HepG2 (cell line): ENCODE measurements at regions not wholly inside any gene's neighbourhood (a gene's known extent, or its start where the extent isn't known, plus 50 kb on each side); places are given as distances from the start of the nearest gene placed in this dataset.

Source experiments
- ATAC-seq: fragments of 200-7000 bp; cut with Tn5 transposase; 3 replicates; pipeline ENCODE4 v1.9.1; 2020; ENCODE audit warnings: mild to moderate bottlenecking, moderate library complexity
- BruUV-seq: library from RNA; stranded (reverse); fragments of 400-500 nt; replicated peaks from 2 replicates; lab custom pipeline; 2021; lab: Mats Ljungman, UMichigan
- CTCF ChIA-PET: fragments of 300-600 bp; formaldehyde crosslinking; extraction: SDS; loops from one replicate; lab custom pipeline; 2021; ENCODE audit warnings: low total read pairs, inconsistent platforms, low intra/inter-chr PET ratio; lab: Yijun Ruan, JAX
- POLR2A ChIA-PET: fragments of 350-600 bp; sonication (Branson Sonifier 250); formaldehyde crosslinking; loops from one replicate; lab custom pipeline; 2020; ENCODE audit warnings: antibody characterized with exemption, inconsistent platforms; lab: Yijun Ruan, JAX
- DNase-seq: peaks from one replicate; pipeline ENCODE4 v3.0.0-alpha.2; 2015; ENCODE audit warnings: low spot score
- FAIRE-seq: peaks from 3 replicates; lab custom pipeline; 2011; peaks lifted over from hg19 to GRCh38; lab: Jason Lieb, UNC
- H2AFZ ChIP-seq: one replicate; pipeline ENCODE4 v1.6.1; 2011; ENCODE audit warnings: low read length, inconsistent platforms
- H3K27ac ChIP-seq: fragments of 300-600 bp; 3 replicates; pipeline ENCODE4 v1.8.0; 2011; ENCODE audit warnings: mixed run types, mild to moderate bottlenecking, mixed read lengths, low read length, inconsistent platforms; ENCODE audit not compliant: insufficient read depth; ENCODE audit errors: extremely low read length
- H3K27me3 ChIP-seq, 2 experiments: fragments of 200-600 bp in 1 of 2; 2 replicates in 1 of 2; 3 replicates in 1 of 2; pipeline versions ENCODE4 v1.6.0 to v1.8.0; 2011; ENCODE audit warnings: low read length in 2 of 2, mild to moderate bottlenecking in 2 of 2, moderate library complexity in 2 of 2, inconsistent platforms in 1 of 2; ENCODE audit not compliant: insufficient read depth in 2 of 2, control insufficient read depth in 1 of 2
- H3K36me3 ChIP-seq, 2 experiments: fragments of 200-600 bp in 1 of 2; replicated peaks in 1 of 2; 2 replicates in 1 of 2; 3 replicates in 1 of 2; pipeline versions ENCODE4 v1.5.1 to v1.8.0; 2011; ENCODE audit warnings: low read length in 2 of 2, inconsistent platforms in 1 of 2; ENCODE audit not compliant: insufficient read depth in 2 of 2, control insufficient read depth in 1 of 2
- H3K4me1 ChIP-seq: 2 replicates; pipeline ENCODE4 v1.5.1; 2012; ENCODE audit warnings: low read length, inconsistent platforms; ENCODE audit not compliant: insufficient read depth
- H3K4me2 ChIP-seq: 2 replicates; pipeline ENCODE4 v1.6.0; 2011; ENCODE audit warnings: low read depth, low read length, inconsistent platforms
- H3K4me3 ChIP-seq, 3 experiments: fragments of 200-600 bp in 1 of 3; sonication (generic), shearing (Covaris generic) in 1 of 3; replicated peaks in 1 of 3; 2 replicates each; pipeline ENCODE4 v1.5.1; 2011 to 2016; ENCODE audit warnings: low read length in 3 of 3, inconsistent platforms in 2 of 3, low read depth in 2 of 3, mild to moderate bottlenecking in 2 of 3, control low read depth in 1 of 3, mixed read lengths in 1 of 3; ENCODE audit not compliant: insufficient read depth in 1 of 3
- H3K79me2 ChIP-seq: one replicate; pipeline ENCODE4 v1.6.1; 2011; ENCODE audit warnings: low read length, inconsistent platforms; ENCODE audit not compliant: insufficient read depth
- H3K9ac ChIP-seq: 2 replicates; pipeline ENCODE4 v1.6.0; 2011; ENCODE audit warnings: mild to moderate bottlenecking, low read depth, low read length, inconsistent platforms; ENCODE audit not compliant: insufficient read depth
- H3K9me3 ChIP-seq: 2 replicates; pipeline ENCODE4 v1.5.1; 2012; ENCODE audit warnings: mild to moderate bottlenecking, low read length
- H4K20me1 ChIP-seq: 2 replicates; pipeline ENCODE4 v1.6.0; 2011; ENCODE audit warnings: inconsistent platforms, mild to moderate bottlenecking, low read length, moderate library complexity; ENCODE audit not compliant: insufficient read depth
- SP5 ChIP-seq: IDR thresholded peaks from 2 replicates; pipeline ENCODE4 v1.6.1; 2016; ENCODE audit warnings: low read depth, borderline replicate concordance
- ZNF543 ChIP-seq: sonication (generic); formaldehyde crosslinking; IDR thresholded peaks from 2 replicates; pipeline ENCODE4 v1.4.0; 2020; ENCODE audit warnings: mild to moderate bottlenecking, missing genetic modification reagents
- ZNF737 ChIP-seq: sonication (generic); formaldehyde crosslinking; IDR thresholded peaks from 2 replicates; pipeline ENCODE4 v1.5.0; 2020; ENCODE audit warnings: missing genetic modification reagents, mild to moderate bottlenecking, borderline replicate concordance
- WGBS: methylation state at CpG from one replicate; pipeline ENCODE4 v1.1.6; 2017; ENCODE audit warnings: low lambda C conversion rate; 5-methylcytosine and 5-hydroxymethylcytosine counted together
- in situ Hi-C: cut with HindIII; loops from 2 replicates; pipeline ENCODE4 v1.10.0; 2017; ENCODE audit warnings: low pct_unique_long_range_greater_than_20kb; ENCODE audit not compliant: extremely low pct_ligation_motif_present
- intact Hi-C: fragments of 100-400 bp; cut with micrococcal nuclease; formaldehyde crosslinking; loops from one replicate; pipeline ENCODE4 v1.10.0; 2022; ENCODE audit not compliant: unreplicated experiment
- TF ChIP-seq, protein P1 (sequence below): sonication (generic); formaldehyde crosslinking; IDR thresholded peaks from 2 replicates; pipeline ENCODE4 v1.4.0; 2020; ENCODE audit warnings: missing genetic modification reagents
- TF ChIP-seq, protein P2 (sequence below): sonication (generic); formaldehyde crosslinking; IDR thresholded peaks from 2 replicates; pipeline ENCODE4 v1.8.0; 2022; ENCODE audit warnings: missing genetic modification reagents, mild to moderate bottlenecking, inconsistent platforms, borderline replicate concordance
- TF ChIP-seq, protein P3 (sequence below): sonication (generic); formaldehyde crosslinking; IDR thresholded peaks from 2 replicates; pipeline ENCODE4 v1.5.0; 2020; ENCODE audit warnings: mild to moderate bottlenecking, missing genetic modification reagents

DNA sequence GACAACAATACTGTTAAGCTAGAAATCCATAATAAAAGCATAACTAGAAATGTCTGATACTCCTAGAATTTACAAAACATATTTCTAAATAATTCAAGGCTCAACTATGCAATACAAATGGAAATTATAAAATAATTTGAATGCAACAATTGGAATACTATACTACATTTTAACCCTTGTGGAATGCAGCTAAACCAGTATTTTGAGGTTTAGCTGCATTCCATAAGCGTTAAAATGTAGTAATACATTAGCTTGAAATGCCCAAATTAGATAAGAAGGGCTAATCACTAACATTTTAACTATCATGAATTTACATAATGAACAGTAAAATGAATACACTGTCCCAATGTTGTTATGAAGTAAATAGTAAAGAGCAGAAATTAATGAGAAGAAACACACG is 617.2 kb upstream of the CHORDC1 start:
- no peak overlapping the region for H3K9ac ChIP-seq
- no peak overlapping the region for H3K27ac ChIP-seq
- no peak for ATAC-seq
- TF ChIP-seq, protein P1, sequence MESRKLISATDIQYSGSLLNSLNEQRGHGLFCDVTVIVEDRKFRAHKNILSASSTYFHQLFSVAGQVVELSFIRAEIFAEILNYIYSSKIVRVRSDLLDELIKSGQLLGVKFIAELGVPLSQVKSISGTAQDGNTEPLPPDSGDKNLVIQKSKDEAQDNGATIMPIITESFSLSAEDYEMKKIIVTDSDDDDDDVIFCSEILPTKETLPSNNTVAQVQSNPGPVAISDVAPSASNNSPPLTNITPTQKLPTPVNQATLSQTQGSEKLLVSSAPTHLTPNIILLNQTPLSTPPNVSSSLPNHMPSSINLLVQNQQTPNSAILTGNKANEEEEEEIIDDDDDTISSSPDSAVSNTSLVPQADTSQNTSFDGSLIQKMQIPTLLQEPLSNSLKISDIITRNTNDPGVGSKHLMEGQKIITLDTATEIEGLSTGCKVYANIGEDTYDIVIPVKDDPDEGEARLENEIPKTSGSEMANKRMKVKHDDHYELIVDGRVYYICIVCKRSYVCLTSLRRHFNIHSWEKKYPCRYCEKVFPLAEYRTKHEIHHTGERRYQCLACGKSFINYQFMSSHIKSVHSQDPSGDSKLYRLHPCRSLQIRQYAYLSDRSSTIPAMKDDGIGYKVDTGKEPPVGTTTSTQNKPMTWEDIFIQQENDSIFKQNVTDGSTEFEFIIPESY (CRISPR knock-in tag), result no peak
- TF ChIP-seq SP5 (CRISPR knock-in tag) (no peak), ZNF737 (no peak), ZNF543 (CRISPR knock-in tag) (no peak)
- TF ChIP-seq, protein P2, sequence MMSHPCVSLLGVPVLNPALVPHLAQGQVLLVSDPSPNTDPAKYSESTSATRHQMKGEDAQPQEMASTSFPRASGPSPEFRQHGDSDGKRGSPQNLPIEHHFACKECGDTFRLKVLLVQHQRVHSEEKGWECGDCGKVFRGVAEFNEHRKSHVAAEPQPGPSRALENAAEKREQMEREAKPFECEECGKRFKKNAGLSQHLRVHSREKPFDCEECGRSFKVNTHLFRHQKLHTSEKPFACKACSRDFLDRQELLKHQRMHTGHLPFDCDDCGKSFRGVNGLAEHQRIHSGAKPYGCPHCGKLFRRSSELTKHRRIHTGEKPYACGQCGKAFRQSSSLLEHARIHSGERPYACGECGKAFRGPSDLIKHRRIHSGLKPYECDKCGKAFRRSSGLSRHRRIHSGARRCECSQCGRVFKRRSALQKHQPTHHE, result no peak
- TF ChIP-seq, protein P3, sequence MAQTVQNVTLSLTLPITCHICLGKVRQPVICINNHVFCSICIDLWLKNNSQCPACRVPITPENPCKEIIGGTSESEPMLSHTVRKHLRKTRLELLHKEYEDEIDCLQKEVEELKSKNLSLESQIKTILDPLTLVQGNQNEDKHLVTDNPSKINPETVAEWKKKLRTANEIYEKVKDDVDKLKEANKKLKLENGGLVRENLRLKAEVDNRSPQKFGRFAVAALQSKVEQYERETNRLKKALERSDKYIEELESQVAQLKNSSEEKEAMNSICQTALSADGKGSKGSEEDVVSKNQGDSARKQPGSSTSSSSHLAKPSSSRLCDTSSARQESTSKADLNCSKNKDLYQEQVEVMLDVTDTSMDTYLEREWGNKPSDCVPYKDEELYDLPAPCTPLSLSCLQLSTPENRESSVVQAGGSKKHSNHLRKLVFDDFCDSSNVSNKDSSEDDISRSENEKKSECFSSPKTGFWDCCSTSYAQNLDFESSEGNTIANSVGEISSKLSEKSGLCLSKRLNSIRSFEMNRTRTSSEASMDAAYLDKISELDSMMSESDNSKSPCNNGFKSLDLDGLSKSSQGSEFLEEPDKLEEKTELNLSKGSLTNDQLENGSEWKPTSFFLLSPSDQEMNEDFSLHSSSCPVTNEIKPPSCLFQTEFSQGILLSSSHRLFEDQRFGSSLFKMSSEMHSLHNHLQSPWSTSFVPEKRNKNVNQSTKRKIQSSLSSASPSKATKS (CRISPR knock-in tag), result no peak
- BruUV-seq, result no TSS peak
- WGBS, result 61% methylated on average over 2 of the region's 2 CpGs
- H3K4me1 ChIP-seq, result no peaks in the 10 kb centered on the region
- no peaks in the 10 kb centered on the region for H3K79me2 ChIP-seq
- no peaks in the 10 kb centered on the region for H3K27me3 ChIP-seq
- no peak overlapping the region for H3K4me3 ChIP-seq
- no peak overlapping the region for H3K4me2 ChIP-seq
- in situ Hi-C loops (no loop called here), intact Hi-C loops (no loop called here)
- no peaks in the 10 kb centered on the region for H3K36me3 ChIP-seq
- no peak for FAIRE-seq
- DNase-seq, result no peak
- ChIA-PET CTCF (no interaction called here), POLR2A (no interaction called here)
- no peaks in the 10 kb centered on the region for H3K9me3 ChIP-seq
- no peaks in the 10 kb centered on the region for H4K20me1 ChIP-seq
- no peak overlapping the region for H2AFZ ChIP-seq
